Endothelial cell of umbilical vein (primary cell): ENCODE measurements at regions not wholly inside any gene's neighbourhood (a gene's known extent, or its start where the extent isn't known, plus 50 kb on each side); places are given as distances from the start of the nearest gene placed in this dataset.

ENCODE experiments used
- BruUV-seq: library from RNA; stranded (reverse); fragments of 400-500 nt; replicated peaks from 2 replicates; lab custom pipeline; 2021; lab: Mats Ljungman, UMichigan
- CTCF ChIA-PET: fragments of 300-600, 350-600 bp; sonication (Branson Sonifier 250); formaldehyde crosslinking; loops from one replicate; lab custom pipeline; 2021; ENCODE audit warnings: antibody characterized with exemption, inconsistent platforms; lab: Charles Lee
- POLR2A ChIA-PET: fragments of 300-600, 350-600 bp; sonication (Branson Sonifier 250); formaldehyde crosslinking; loops from one replicate; lab custom pipeline; 2021; ENCODE audit warnings: antibody characterized with exemption, inconsistent platforms; lab: Charles Lee
- DNase-seq: peaks from one replicate; pipeline ENCODE4 v3.0.0-alpha.2; 2011; ENCODE audit warnings: low read depth, low spot score
- FAIRE-seq: peaks from 2 replicates; lab custom pipeline; 2011; peaks lifted over from hg19 to GRCh38; lab: Jason Lieb, UNC
- H2AFZ ChIP-seq: 2 replicates; pipeline ENCODE4 v1.6.0; 2012; ENCODE audit warnings: low read depth, low read length, control low read depth, inconsistent platforms
- H3K27ac ChIP-seq: 2 replicates; pipeline ENCODE4 v1.5.1; 2011; ENCODE audit warnings: low read depth, mild to moderate bottlenecking, control low read depth, low read length, moderate library complexity; ENCODE audit not compliant: insufficient read depth
- H3K27me3 ChIP-seq, 2 experiments: 2 replicates each; pipeline versions ENCODE4 v1.6.0 to v1.6.1; 2011; ENCODE audit warnings: low read length in 2 of 2, mixed read lengths in 1 of 2; ENCODE audit not compliant: control insufficient read depth in 2 of 2, insufficient read depth in 2 of 2
- H3K36me3 ChIP-seq, 2 experiments: 2 replicates in 1 of 2; 3 replicates in 1 of 2; pipeline ENCODE4 v1.5.1; 2011; ENCODE audit warnings: low read length in 2 of 2, mild to moderate bottlenecking in 1 of 2, moderate library complexity in 1 of 2; ENCODE audit not compliant: control insufficient read depth in 2 of 2, insufficient read depth in 2 of 2; ENCODE audit errors: extremely low read depth in 1 of 2
- H3K4me1 ChIP-seq: 3 replicates; pipeline ENCODE4 v1.5.1; 2011; ENCODE audit warnings: mild to moderate bottlenecking, low read length; ENCODE audit not compliant: control insufficient read depth, insufficient read depth; ENCODE audit errors: extremely low read depth
- H3K4me2 ChIP-seq: 2 replicates; pipeline ENCODE4 v1.6.1; 2011; ENCODE audit warnings: low read length, control low read depth, mixed read lengths; ENCODE audit not compliant: insufficient read depth
- H3K4me3 ChIP-seq, 3 experiments: fragments of 200-600 bp in 1 of 3; sonication (generic), shearing (Covaris generic) in 1 of 3; replicated peaks in 1 of 3; 2 replicates each; pipeline ENCODE4 v1.5.1; 2011 to 2016; ENCODE audit warnings: control low read depth in 3 of 3, low read length in 3 of 3, mild to moderate bottlenecking in 2 of 3, inconsistent platforms in 1 of 3, low read depth in 1 of 3, moderate library complexity in 1 of 3; ENCODE audit not compliant: insufficient read depth in 1 of 3
- H3K79me2 ChIP-seq: 2 replicates; pipeline ENCODE4 v1.6.0; 2012; ENCODE audit warnings: low read length, inconsistent platforms; ENCODE audit not compliant: control insufficient read depth, insufficient read depth
- H3K9ac ChIP-seq: replicated peaks from 2 replicates; pipeline ENCODE3; 2011; ENCODE audit warnings: low read length, control low read depth; ENCODE audit not compliant: insufficient read depth; ENCODE audit errors: extremely low read depth
- H3K9me1 ChIP-seq: replicated peaks from 3 replicates; pipeline ENCODE4 v1.6.0; 2011; ENCODE audit warnings: mild to moderate bottlenecking, low read length; ENCODE audit not compliant: control insufficient read depth, insufficient read depth; ENCODE audit errors: extremely low read depth
- H3K9me3 ChIP-seq: replicated peaks from 2 replicates; pipeline ENCODE4 v1.5.1; 2012; ENCODE audit warnings: low read length, inconsistent platforms; ENCODE audit not compliant: control insufficient read depth, insufficient read depth
- H4K20me1 ChIP-seq: replicated peaks from 2 replicates; pipeline ENCODE3; 2011; ENCODE audit warnings: mild to moderate bottlenecking, low read length; ENCODE audit not compliant: control insufficient read depth, insufficient read depth; ENCODE audit errors: extremely low read depth
- CTCF ChIP-seq, 2 donors: IDR thresholded peaks; 1 replicate in 1 of 2; 2 replicates in 1 of 2; pipeline ENCODE4 v1.5.1; 2011; ENCODE audit warnings: low read length in 2 of 2, mild to moderate bottlenecking in 2 of 2, moderate library complexity in 2 of 2, control low read depth in 1 of 2, inconsistent platforms in 1 of 2, low read depth in 1 of 2; ENCODE audit not compliant: insufficient read depth in 1 of 2; ENCODE audit errors: extremely low read depth in 1 of 2
- EZH2 ChIP-seq: IDR thresholded peaks from 2 replicates; pipeline ENCODE4 v1.6.1; 2012; ENCODE audit warnings: borderline replicate concordance, low read depth, mild to moderate bottlenecking, moderate library complexity, low read length, inconsistent platforms; ENCODE audit not compliant: severe bottlenecking
- FOS ChIP-seq: IDR thresholded peaks from 2 replicates; pipeline ENCODE4 v1.6.1; 2011; ENCODE audit warnings: mild to moderate bottlenecking, low read length, moderate library complexity, borderline replicate concordance; ENCODE audit not compliant: insufficient read depth
- GATA2 ChIP-seq: IDR thresholded peaks from 2 replicates; pipeline ENCODE4 v1.7.0; 2011; ENCODE audit warnings: low read depth, mild to moderate bottlenecking, moderate library complexity, mixed read lengths, low read length; ENCODE audit not compliant: insufficient read length, insufficient read depth
- JUN ChIP-seq: IDR thresholded peaks from 2 replicates; pipeline ENCODE4 v1.6.1; 2011; ENCODE audit warnings: borderline replicate concordance, low read depth; ENCODE audit not compliant: insufficient read length, insufficient read depth
- MAX ChIP-seq: IDR thresholded peaks from 2 replicates; pipeline ENCODE4 v1.6.1; 2011; ENCODE audit not compliant: insufficient read depth, insufficient read length
- MYC ChIP-seq: IDR thresholded peaks from one replicate; pipeline ENCODE4 v1.6.1; 2011; ENCODE audit warnings: mild to moderate bottlenecking, low read depth, low read length
- POLR2A ChIP-seq: IDR thresholded peaks from 2 replicates; pipeline ENCODE4 v1.6.1; 2012; ENCODE audit warnings: low read depth, mild to moderate bottlenecking, control low read depth, low read length
- POLR2AphosphoS5 ChIP-seq: IDR thresholded peaks from 2 replicates; pipeline ENCODE4 v1.6.1; 2012; ENCODE audit warnings: low read depth, mild to moderate bottlenecking, control low read depth, low read length, moderate library complexity; ENCODE audit not compliant: insufficient read depth
- dilution Hi-C: fragments of 300-500 bp; cut with MboI; formaldehyde crosslinking; loops from one replicate; pipeline ENCODE4 v1.15.0; 2019; ENCODE audit warnings: low sequenced_read_pairs; ENCODE audit not compliant: extremely low pct_ligation_motif_present
- intact Hi-C: fragments of 100-400 bp; cut with micrococcal nuclease; formaldehyde crosslinking; loops from one replicate; pipeline ENCODE4 v1.10.0; 2022

- H3K4me1 ChIP-seq = no peaks in the 10 kb centered on the region
- CTCF ChIA-PET = no interaction called here
- H4K20me1 ChIP-seq = no peaks in the 10 kb centered on the region
- DNase-seq = no peak
- H3K4me3 ChIP-seq = no peak overlapping the region
- intact Hi-C loops (no loop called here), dilution Hi-C loops (no loop called here)
- POLR2A ChIA-PET = no interaction called here
- H3K79me2 ChIP-seq = no peaks in the 10 kb centered on the region
- no peaks in the 10 kb centered on the region for H3K9me1 ChIP-seq
- H2AFZ ChIP-seq = no peak overlapping the region
- no peaks in the 10 kb centered on the region for H3K9me3 ChIP-seq
- no TSS peak for BruUV-seq
- H3K27ac ChIP-seq = no peak overlapping the region
- no peak overlapping the region for H3K9ac ChIP-seq
- no peaks in the 10 kb centered on the region for H3K36me3 ChIP-seq
- H3K27me3 ChIP-seq = no peaks in the 10 kb centered on the region
- FAIRE-seq = no peak
- H3K4me2 ChIP-seq = no peak overlapping the region
- no peak for TF ChIP-seq JUN
- TF ChIP-seq POLR2A = no peak
- TF ChIP-seq MAX = no peak
- no peak for TF ChIP-seq CTCF (IDR thresholded peaks at IDR 0.05; ENCODE audit: extremely low read depth in 1 of 2, insufficient read depth in 1 of 2, low read depth in 1 of 2, low read length in 2 of 2)
- no peak for TF ChIP-seq MYC
- TF ChIP-seq GATA2 = no peak
- TF ChIP-seq EZH2 = no peak
- no peak for TF ChIP-seq FOS
- no peak for TF ChIP-seq POLR2AphosphoS5
Measured at GRCh38 chr18:1995041-1995612, 576.2 kb downstream of the METTL4 start.
